ENCODE measurements at regions not wholly inside any gene's neighbourhood (a gene's known extent, or its start where the extent isn't known, plus 50 kb on each side); places are given as distances from the start of the nearest gene placed in this dataset.

DNA sequence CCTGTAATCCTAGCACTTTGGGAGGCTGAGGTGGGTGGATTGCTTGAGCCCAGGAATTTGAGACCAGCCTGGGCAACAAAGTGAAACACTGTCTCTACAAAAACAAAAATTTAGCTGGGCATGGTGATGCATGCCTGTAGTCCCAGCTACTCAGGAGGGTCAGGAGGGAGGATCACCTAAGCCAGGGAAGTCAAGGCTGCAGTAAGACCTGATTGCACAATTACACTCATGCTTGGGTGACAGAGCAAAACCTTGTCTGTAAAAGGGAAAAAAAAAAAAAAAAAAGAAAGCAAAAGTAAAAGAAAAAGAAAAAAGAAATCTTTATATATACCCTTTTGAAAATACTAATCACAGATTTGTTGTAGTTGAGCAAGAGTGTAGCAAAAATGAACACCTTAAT, 801.0 kb upstream of the IGFBP7 start:
- Histone ChIP-seq H3K27ac (no peak overlapping the region), H3K9me3 (no peaks in the 10 kb centered on the region), H3K27me3 (no peaks in the 10 kb centered on the region), H3K36me3 (no peaks in the 10 kb centered on the region), H3K4me1 (no peaks in the 10 kb centered on the region), H3K4me3 (no peak overlapping the region)
- ATAC-seq (no peak), FAIRE-seq (no peak), DNase-seq (no peak)
- TF ChIP-seq, protein P1, sequence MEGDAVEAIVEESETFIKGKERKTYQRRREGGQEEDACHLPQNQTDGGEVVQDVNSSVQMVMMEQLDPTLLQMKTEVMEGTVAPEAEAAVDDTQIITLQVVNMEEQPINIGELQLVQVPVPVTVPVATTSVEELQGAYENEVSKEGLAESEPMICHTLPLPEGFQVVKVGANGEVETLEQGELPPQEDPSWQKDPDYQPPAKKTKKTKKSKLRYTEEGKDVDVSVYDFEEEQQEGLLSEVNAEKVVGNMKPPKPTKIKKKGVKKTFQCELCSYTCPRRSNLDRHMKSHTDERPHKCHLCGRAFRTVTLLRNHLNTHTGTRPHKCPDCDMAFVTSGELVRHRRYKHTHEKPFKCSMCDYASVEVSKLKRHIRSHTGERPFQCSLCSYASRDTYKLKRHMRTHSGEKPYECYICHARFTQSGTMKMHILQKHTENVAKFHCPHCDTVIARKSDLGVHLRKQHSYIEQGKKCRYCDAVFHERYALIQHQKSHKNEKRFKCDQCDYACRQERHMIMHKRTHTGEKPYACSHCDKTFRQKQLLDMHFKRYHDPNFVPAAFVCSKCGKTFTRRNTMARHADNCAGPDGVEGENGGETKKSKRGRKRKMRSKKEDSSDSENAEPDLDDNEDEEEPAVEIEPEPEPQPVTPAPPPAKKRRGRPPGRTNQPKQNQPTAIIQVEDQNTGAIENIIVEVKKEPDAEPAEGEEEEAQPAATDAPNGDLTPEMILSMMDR (IDR thresholded peaks at IDR 0.05) = no peak
- intact Hi-C loops (cut with DNase I) = no loop called here

DNA sequence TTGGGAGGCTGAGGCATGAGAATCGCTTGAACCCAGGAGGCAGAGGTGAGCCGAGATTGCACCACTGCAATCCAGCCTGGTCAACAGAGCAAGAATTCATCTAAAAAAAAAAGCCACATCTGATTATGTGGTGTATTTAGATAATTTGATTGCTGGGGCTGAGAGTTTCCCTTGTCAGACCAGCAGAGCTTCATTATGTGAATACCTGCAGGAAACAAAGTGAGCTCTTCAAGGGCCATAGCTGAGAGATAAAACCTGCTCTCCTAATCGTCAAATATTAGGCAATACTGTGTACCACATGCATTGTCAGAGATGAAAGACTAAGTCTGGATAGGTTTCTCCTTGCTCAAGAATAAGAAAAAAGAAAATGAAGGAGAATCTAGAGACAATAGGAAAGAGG, 800.0 kb upstream of the IGFBP7 start:
- TF ChIP-seq, protein P1 (IDR thresholded peaks at IDR 0.05) = no peak
- H3K4me3 ChIP-seq = no peak overlapping the region
- no peak overlapping the region for H3K27ac ChIP-seq
- ATAC-seq (no peak), DNase-seq (no peak), FAIRE-seq (no peak)
- H3K4me1 ChIP-seq = no peaks in the 10 kb centered on the region
- no peaks in the 10 kb centered on the region for H3K36me3 ChIP-seq
- no peaks in the 10 kb centered on the region for H3K27me3 ChIP-seq
- WGBS, 2 donors = 51 to 69% methylated on average over 3 of the region's 3 CpGs
- H3K9me3 ChIP-seq = no peaks in the 10 kb centered on the region
- intact Hi-C loops (cut with DNase I) = no loop called here

GRCh38 chr4:57905965-57906364, 795.8 kb upstream of the IGFBP7 start:
- TF ChIP-seq, protein P1 (IDR thresholded peaks at IDR 0.05) = no peak
- Histone ChIP-seq H3K9me3 (no peaks in the 10 kb centered on the region), H3K4me1 (no peaks in the 10 kb centered on the region), H3K27ac (no peak overlapping the region), H3K27me3 (no peaks in the 10 kb centered on the region), H3K36me3 (no peaks in the 10 kb centered on the region), H3K4me3 (no peak overlapping the region)
- DNase-seq = no peak
- 57 to 69% methylated on average over 3 of the region's 3 CpGs for WGBS, 2 donors
- FAIRE-seq = no peak
- ATAC-seq = no peak
- intact Hi-C loops (cut with DNase I) = no loop called here

GRCh38 chr4:57877047-57877458, 766.9 kb upstream of the IGFBP7 start:
- WGBS, 2 donors = 64 to 72% methylated on average over 3 of the region's 3 CpGs

DNA sequence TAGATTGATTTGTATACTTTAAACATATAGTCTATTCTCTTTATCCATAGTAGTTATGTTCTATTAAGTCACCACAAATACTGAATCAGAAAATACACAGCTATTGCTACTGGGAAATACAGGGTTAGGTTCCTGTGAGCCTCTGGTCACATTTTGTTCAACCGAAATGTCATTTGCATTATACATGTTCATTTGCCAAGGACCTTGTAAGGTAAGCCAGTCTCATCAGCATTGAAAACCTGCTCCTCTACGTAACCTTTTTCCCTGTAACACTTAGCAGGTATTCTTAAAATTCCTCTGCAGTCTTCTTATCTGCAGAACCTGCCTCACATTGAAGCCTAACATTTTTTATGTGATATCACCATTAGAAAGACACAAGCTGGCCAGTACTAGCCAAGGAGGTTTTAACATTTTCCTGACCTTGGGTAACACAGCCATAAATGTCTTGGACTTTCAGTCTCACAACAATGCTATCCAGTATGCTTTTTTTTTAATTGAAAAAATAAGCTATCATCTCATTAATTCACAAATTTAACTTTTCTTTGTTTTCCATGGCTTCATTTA, 765.7 kb upstream of the IGFBP7 start:
- Histone ChIP-seq H3K27me3 (no peaks in the 10 kb centered on the region), H3K27ac (no peak overlapping the region), H3K4me1 (no peaks in the 10 kb centered on the region), H3K9me3 (no peaks in the 10 kb centered on the region), H3K36me3 (no peaks in the 10 kb centered on the region), H3K4me3 (no peak overlapping the region)
- TF ChIP-seq, protein P1 (IDR thresholded peaks at IDR 0.05) = no peak
- DNase-seq (no peak), FAIRE-seq (no peak), ATAC-seq (no peak)
- WGBS, 2 donors = 56 to 61% methylated on average over 2 of the region's 2 CpGs
- intact Hi-C loops (cut with DNase I) = no loop called here

More at GRCh38 chr4:57877047-57877458, 766.9 kb upstream of the IGFBP7 start:
- intact Hi-C loops (cut with DNase I) = no loop called here
- Histone ChIP-seq H3K27me3 (no peaks in the 10 kb centered on the region), H3K4me1 (no peaks in the 10 kb centered on the region), H3K9me3 (no peaks in the 10 kb centered on the region), H3K27ac (no peak overlapping the region), H3K4me3 (no peak overlapping the region), H3K36me3 (no peaks in the 10 kb centered on the region)
- no peak for FAIRE-seq
- DNase-seq = no peak
- ATAC-seq = no peak
- TF ChIP-seq, protein P1 (IDR thresholded peaks at IDR 0.05) = no peak

Data from pancreas (tissue), 10 donors.